Prostate gland (tissue), 2 donors: ENCODE measurements at regions not wholly inside any gene's neighbourhood (a gene's known extent, or its start where the extent isn't known, plus 50 kb on each side); places are given as distances from the start of the nearest gene placed in this dataset.

Source experiments
- CTCF ChIP-seq, 4 experiments: fragments of 200-600 bp in 2 of 4; fragments of 450-650 bp in 2 of 4; sonication (generic) in 2 of 4; IDR thresholded peaks; 1 replicate in 3 of 4; 2 replicates in 1 of 4; pipeline ENCODE4 v1.5.1; 2016 to 2019; ENCODE audit warnings: antibody characterized with exemption in 4 of 4, mild to moderate bottlenecking in 2 of 4, moderate library complexity in 2 of 4
- POLR2A ChIP-seq: fragments of 450-650 bp; IDR thresholded peaks from one replicate; pipeline ENCODE4 v1.6.1; 2016; ENCODE audit warnings: antibody characterized with exemption, mild to moderate bottlenecking
- POLR2AphosphoS5 ChIP-seq: sonication (generic); formaldehyde crosslinking; IDR thresholded peaks from one replicate; pipeline ENCODE4 v1.6.1; 2017; ENCODE audit warnings: antibody characterized with exemption

GRCh38 chr15:54812383-54812782 is 384.4 kb downstream of the RSL24D1 start:
- TF ChIP-seq POLR2A (no peak), CTCF (IDR thresholded peaks at IDR 0.05) (no peak), POLR2AphosphoS5 (no peak)
